ENCODE measurements at regions not wholly inside any gene's neighbourhood (a gene's known extent, or its start where the extent isn't known, plus 50 kb on each side); places are given as distances from the start of the nearest gene placed in this dataset.

DNA sequence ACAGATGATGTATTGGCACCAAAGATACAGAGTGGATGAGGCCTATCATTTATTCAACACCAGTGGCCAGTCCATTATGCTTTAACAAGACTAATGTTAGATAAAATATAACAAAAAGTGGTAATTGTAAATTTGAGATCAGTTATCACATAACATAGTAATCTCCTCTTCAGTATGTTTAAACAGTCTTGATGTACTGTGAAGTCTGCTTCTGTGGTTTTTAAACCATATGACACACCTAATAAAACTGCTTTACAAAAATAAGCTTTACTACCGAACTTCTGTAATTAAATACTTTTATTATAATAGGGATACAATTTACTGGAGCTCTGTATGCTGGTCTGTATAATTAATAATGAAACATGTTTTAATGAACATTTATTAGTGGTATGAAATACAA lies 2156.1 kb upstream of the CELF4 start:
- H3K27ac ChIP-seq, result no peak overlapping the region
- TF ChIP-seq POLR2AphosphoS5 (IDR thresholded peaks at IDR 0.05) (no peak), POLR2A (IDR thresholded peaks at IDR 0.05) (no peak), EP300 (IDR thresholded peaks at IDR 0.05) (no peak)
- TF ChIP-seq, protein P1, sequence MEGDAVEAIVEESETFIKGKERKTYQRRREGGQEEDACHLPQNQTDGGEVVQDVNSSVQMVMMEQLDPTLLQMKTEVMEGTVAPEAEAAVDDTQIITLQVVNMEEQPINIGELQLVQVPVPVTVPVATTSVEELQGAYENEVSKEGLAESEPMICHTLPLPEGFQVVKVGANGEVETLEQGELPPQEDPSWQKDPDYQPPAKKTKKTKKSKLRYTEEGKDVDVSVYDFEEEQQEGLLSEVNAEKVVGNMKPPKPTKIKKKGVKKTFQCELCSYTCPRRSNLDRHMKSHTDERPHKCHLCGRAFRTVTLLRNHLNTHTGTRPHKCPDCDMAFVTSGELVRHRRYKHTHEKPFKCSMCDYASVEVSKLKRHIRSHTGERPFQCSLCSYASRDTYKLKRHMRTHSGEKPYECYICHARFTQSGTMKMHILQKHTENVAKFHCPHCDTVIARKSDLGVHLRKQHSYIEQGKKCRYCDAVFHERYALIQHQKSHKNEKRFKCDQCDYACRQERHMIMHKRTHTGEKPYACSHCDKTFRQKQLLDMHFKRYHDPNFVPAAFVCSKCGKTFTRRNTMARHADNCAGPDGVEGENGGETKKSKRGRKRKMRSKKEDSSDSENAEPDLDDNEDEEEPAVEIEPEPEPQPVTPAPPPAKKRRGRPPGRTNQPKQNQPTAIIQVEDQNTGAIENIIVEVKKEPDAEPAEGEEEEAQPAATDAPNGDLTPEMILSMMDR (IDR thresholded peaks at IDR 0.05), result no peak
- no peaks in the 10 kb centered on the region for H3K27me3 ChIP-seq
- no peak overlapping the region for H3K4me3 ChIP-seq
- H3K36me3 ChIP-seq, result no peaks in the 10 kb centered on the region
- no peak for DNase-seq (ENCODE audit: low spot score in 2 of 2)
- H3K4me1 ChIP-seq, result no peaks in the 10 kb centered on the region
- H3K9me3 ChIP-seq, result no peaks in the 10 kb centered on the region
- 76% methylated on average over 1 of the region's 1 CpG for WGBS

DNA sequence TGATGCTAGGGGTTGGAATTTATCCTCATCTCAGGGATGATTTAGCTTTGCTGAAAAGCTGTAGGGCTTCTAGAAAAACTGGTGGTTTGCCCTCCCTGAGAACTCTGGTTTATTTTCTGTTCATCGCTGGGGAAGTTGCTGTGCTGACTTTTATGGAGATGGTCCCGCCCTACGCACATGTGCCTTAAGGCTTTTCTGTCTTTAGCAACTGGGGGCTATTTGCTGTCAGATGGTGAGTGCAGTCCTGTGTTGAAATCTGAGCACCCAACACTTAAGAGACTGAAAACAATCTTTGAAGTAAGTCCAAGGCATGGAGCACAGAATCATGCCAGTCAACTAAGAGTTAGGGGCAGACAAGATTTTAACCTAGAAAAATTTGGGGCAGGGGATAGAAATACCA lies 2148.4 kb upstream of the CELF4 start:
- no peaks in the 10 kb centered on the region for H3K27me3 ChIP-seq

DNA sequence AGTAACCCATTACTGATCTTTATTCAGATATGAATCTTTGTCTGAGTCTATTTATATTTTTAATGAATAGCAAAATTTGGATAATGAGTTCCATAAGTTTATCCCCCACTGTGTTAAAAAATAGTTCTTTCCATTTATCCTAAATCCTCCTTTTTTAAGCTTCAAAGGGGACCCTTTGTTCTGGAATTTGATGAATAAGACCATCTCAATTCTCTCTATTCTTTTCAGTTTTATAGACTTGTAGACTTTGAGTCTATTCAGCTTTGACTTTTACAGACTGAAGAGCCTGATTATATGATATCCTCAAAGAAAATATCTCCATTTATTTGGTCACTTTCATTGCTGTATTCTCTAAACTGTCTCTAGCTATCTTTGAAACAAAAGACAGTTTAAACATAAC lies 2146.1 kb upstream of the CELF4 start:
- Histone ChIP-seq H3K4me1 (no peaks in the 10 kb centered on the region), H3K27me3 (no peaks in the 10 kb centered on the region), H3K9me3 (no peaks in the 10 kb centered on the region), H3K4me3 (no peak overlapping the region), H3K36me3 (no peaks in the 10 kb centered on the region), H3K27ac (no peak overlapping the region)
- no peak for DNase-seq (ENCODE audit: low spot score in 2 of 2)
- TF ChIP-seq POLR2AphosphoS5 (IDR thresholded peaks at IDR 0.05), result no peak
- TF ChIP-seq POLR2A (IDR thresholded peaks at IDR 0.05), result no peak
- TF ChIP-seq, protein P1 (IDR thresholded peaks at IDR 0.05), result no peak
- TF ChIP-seq EP300 (IDR thresholded peaks at IDR 0.05), result no peak

More for the DNA sequence above, 2148.4 kb upstream of the CELF4 start:
- TF ChIP-seq EP300 (IDR thresholded peaks at IDR 0.05), result no peak
- no peak for TF ChIP-seq POLR2A (IDR thresholded peaks at IDR 0.05)
- no peak for TF ChIP-seq POLR2AphosphoS5 (IDR thresholded peaks at IDR 0.05)
- TF ChIP-seq, protein P1 (IDR thresholded peaks at IDR 0.05), result no peak
- H3K27ac ChIP-seq, result no peak overlapping the region
- H3K9me3 ChIP-seq, result no peaks in the 10 kb centered on the region
- H3K36me3 ChIP-seq, result no peaks in the 10 kb centered on the region
- WGBS, result 70% methylated on average over 3 of the region's 3 CpGs
- DNase-seq (ENCODE audit: low spot score in 2 of 2), result no peak
- no peak overlapping the region for H3K4me3 ChIP-seq
- H3K4me1 ChIP-seq, result no peaks in the 10 kb centered on the region

DNA sequence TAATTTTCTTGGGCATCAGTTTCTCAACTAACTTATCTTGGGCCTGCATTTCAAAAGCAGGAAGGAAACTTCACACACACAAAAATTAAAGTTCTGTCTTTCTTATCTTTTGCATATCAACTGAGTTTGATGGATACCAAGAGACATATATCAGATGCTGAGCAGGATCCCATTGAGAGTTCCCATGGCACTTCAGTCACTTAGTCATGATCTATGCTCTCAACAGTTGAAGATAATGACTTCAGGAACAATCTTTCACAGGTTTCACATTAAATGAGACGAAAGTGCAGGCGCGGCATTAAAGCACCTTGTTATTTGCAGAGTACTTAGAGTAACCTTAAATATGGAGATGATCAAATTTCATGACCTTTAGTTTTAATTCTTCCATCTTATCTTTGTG lies 2139.8 kb upstream of the CELF4 start:
- Histone ChIP-seq H3K27ac (no peak overlapping the region), H3K9me3 (no peaks in the 10 kb centered on the region), H3K27me3 (no peaks in the 10 kb centered on the region), H3K4me1 (no peaks in the 10 kb centered on the region), H3K36me3 (no peaks in the 10 kb centered on the region), H3K4me3 (no peak overlapping the region)
- TF ChIP-seq EP300 (IDR thresholded peaks at IDR 0.05), result no peak
- TF ChIP-seq, protein P1 (IDR thresholded peaks at IDR 0.05), result no peak
- TF ChIP-seq POLR2A (IDR thresholded peaks at IDR 0.05), result no peak
- TF ChIP-seq POLR2AphosphoS5 (IDR thresholded peaks at IDR 0.05), result no peak
- WGBS, result 96% methylated on average over 3 of the region's 3 CpGs
- no peak for DNase-seq (ENCODE audit: low spot score in 2 of 2)

DNA sequence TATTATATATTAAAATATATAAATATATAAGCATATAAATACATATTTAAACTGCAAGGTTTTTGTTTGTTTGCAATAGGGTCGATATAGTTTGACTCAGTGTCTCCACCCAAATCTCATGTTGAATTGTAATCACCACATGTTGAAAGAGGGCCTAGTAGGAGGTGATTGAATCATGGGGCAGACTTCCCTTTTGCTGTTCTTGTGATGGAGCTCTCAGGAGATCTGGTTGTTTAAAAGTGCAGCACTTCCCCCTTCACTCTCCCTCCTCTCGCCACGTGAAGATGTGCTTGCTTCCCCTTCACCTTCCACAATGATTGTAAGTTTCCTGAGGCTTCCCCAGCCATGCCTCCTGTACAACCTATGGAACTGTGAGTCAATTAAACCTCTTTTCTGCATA lies 2137.3 kb upstream of the CELF4 start:
- TF ChIP-seq, protein P1 (IDR thresholded peaks at IDR 0.05), result no peak
- TF ChIP-seq POLR2AphosphoS5 (IDR thresholded peaks at IDR 0.05) (no peak), POLR2A (IDR thresholded peaks at IDR 0.05) (no peak), EP300 (IDR thresholded peaks at IDR 0.05) (no peak)
- no peaks in the 10 kb centered on the region for H3K4me1 ChIP-seq
- no peak overlapping the region for H3K4me3 ChIP-seq
- H3K27me3 ChIP-seq, result no peaks in the 10 kb centered on the region
- 85% methylated on average over 3 of the region's 3 CpGs for WGBS
- H3K9me3 ChIP-seq, result no peaks in the 10 kb centered on the region
- DNase-seq (ENCODE audit: low spot score in 2 of 2), result no peak
- H3K27ac ChIP-seq, result no peak overlapping the region
- no peaks in the 10 kb centered on the region for H3K36me3 ChIP-seq
